Neural progenitor cell (in vitro differentiated cells): ENCODE measurements at regions not wholly inside any gene's neighbourhood (a gene's known extent, or its start where the extent isn't known, plus 50 kb on each side); places are given as distances from the start of the nearest gene placed in this dataset.

Experiments used
- DNase-seq: peaks from one replicate; pipeline ENCODE4 v3.0.0-alpha.2; 2016; ENCODE audit warnings: low spot score
- H2AFZ ChIP-seq: fragments of 200-600 bp; sonication (generic); replicated peaks from 2 replicates; pipeline ENCODE4 v1.6.1; 2016; ENCODE audit warnings: antibody characterized with exemption
- H3F3A ChIP-seq: fragments of 200-600 bp; sonication (generic); 2 replicates; pipeline ENCODE4 v1.6.1; 2016; ENCODE audit warnings: antibody characterized with exemption, low read depth
- H3K27ac ChIP-seq: fragments of 200-600 bp; sonication (generic); 2 replicates; pipeline ENCODE4 v1.5.1; 2016; ENCODE audit warnings: mild to moderate bottlenecking
- H3K27me3 ChIP-seq: fragments of 200-600 bp; sonication (generic); 2 replicates; pipeline ENCODE4 v1.6.1; 2016; ENCODE audit warnings: mild to moderate bottlenecking, moderate library complexity
- H3K36me3 ChIP-seq: fragments of 200-600 bp; sonication (generic); 2 replicates; pipeline ENCODE4 v1.5.1; 2016
- H3K4me1 ChIP-seq: fragments of 200-600 bp; sonication (generic); 2 replicates; pipeline ENCODE4 v1.6.1; 2016; ENCODE audit warnings: mixed run types
- H3K4me2 ChIP-seq: fragments of 200-600 bp; sonication (generic); 2 replicates; pipeline ENCODE4 v1.6.1; 2016
- H3K4me3 ChIP-seq: fragments of 200-600 bp; sonication (generic); 2 replicates; pipeline ENCODE4 v1.5.1; 2016
- H3K79me2 ChIP-seq: fragments of 200-600 bp; sonication (generic); 2 replicates; pipeline ENCODE4 v1.6.1; 2016; ENCODE audit warnings: low read depth
- H3K9ac ChIP-seq: fragments of 200-600 bp; sonication (generic); 2 replicates; pipeline ENCODE4 v1.6.1; 2016
- H3K9me3 ChIP-seq: fragments of 200-600 bp; sonication (generic); 2 replicates; pipeline ENCODE4 v1.5.1; 2016; ENCODE audit warnings: low read depth
- H4K20me1 ChIP-seq: fragments of 200-600 bp; sonication (generic); 2 replicates; pipeline ENCODE4 v1.6.1; 2016; ENCODE audit warnings: low read depth
- H3K27ac Mint-ChIP-seq: 3 replicates; pipeline ENCODE4 v1.8.0; 2021; ENCODE audit warnings: mixed read lengths
- H3K27me3 Mint-ChIP-seq: 2 replicates; pipeline ENCODE4 v1.8.0; 2022; ENCODE audit warnings: low read depth, mild to moderate bottlenecking, inconsistent platforms, moderate library complexity, mixed read lengths; ENCODE audit not compliant: insufficient read depth
- H3K36me3 Mint-ChIP-seq: 3 replicates; pipeline ENCODE4 v1.8.0; 2021; ENCODE audit warnings: mixed read lengths
- H3K4me1 Mint-ChIP-seq: 3 replicates; pipeline ENCODE4 v1.8.0; 2021; ENCODE audit warnings: mixed read lengths
- H3K4me3 Mint-ChIP-seq: 3 replicates; pipeline ENCODE4 v1.8.0; 2021; ENCODE audit warnings: mild to moderate bottlenecking, moderate library complexity, mixed read lengths
- H3K9me3 Mint-ChIP-seq: 3 replicates; pipeline ENCODE4 v1.8.0; 2020; ENCODE audit warnings: mixed read lengths
- CTCF ChIP-seq: fragments of 200-600 bp; sonication (generic); IDR thresholded peaks from 2 replicates; pipeline ENCODE4 v1.5.1; 2017; ENCODE audit warnings: antibody characterized with exemption, mild to moderate bottlenecking
- EZH2 ChIP-seq: fragments of 200-600 bp; sonication (generic); IDR thresholded peaks from 2 replicates; pipeline ENCODE4 v1.6.1; 2017; ENCODE audit warnings: antibody characterized with exemption, mild to moderate bottlenecking, moderate library complexity
- EZH2phosphoT487 ChIP-seq: fragments of 200-600 bp; sonication (generic); IDR thresholded peaks from 2 replicates; pipeline ENCODE4 v1.6.1; 2017; ENCODE audit warnings: antibody characterized with exemption

GRCh38 chr16:86632206-86632605, 53.9 kb downstream of the FOXL1 start:
- Mint-ChIP-seq H3K36me3 (no peaks in the 10 kb centered on the region), H3K27ac (no peak overlapping the region)

DNA sequence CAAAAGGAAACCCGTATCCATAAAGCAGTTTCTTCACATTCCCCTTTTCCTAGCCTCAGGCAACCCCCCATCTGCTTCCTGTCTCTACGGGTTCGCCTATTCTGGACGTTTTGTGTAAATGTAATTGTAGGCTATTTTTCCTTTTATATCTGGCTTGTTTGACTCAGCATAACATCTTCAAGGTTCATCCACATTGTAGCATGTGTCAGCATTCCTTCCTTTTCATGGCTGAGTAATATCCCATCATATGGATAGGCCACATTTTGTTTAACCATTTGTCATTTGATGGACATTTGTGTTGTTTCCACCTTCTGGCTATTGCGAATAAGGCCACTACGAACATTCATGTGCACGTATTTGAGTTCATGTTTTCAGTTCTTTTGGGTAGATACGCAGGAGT, 54.6 kb downstream of the FOXL1 start:
- Histone ChIP-seq H3K27ac (no peak overlapping the region), H3K4me1 (peaks cover 16% of the 10 kb centered on the region), H4K20me1 (no peaks in the 10 kb centered on the region), H3K4me2 (no peak overlapping the region), H3K79me2 (no peaks in the 10 kb centered on the region), H3K4me3 (no peak overlapping the region), H2AFZ (no peak overlapping the region), H3K9me3 (no peaks in the 10 kb centered on the region), H3K9ac (no peak overlapping the region), H3K36me3 (no peaks in the 10 kb centered on the region), H3K27me3 (no peaks in the 10 kb centered on the region), H3F3A (no peaks in the 10 kb centered on the region)
- H3K36me3 Mint-ChIP-seq, result no peaks in the 10 kb centered on the region
- peaks cover 20% of the 10 kb centered on the region for H3K4me1 Mint-ChIP-seq
- peaks cover 17% of the 10 kb centered on the region for H3K27me3 Mint-ChIP-seq
- no peak for DNase-seq
- TF ChIP-seq CTCF (no peak), EZH2phosphoT487 (no peak), EZH2 (no peak)
- no peaks in the 10 kb centered on the region for H3K9me3 Mint-ChIP-seq
- no peak overlapping the region for H3K27ac Mint-ChIP-seq
- H3K4me3 Mint-ChIP-seq, result peak overlapping the region; percentile 2

More at GRCh38 chr16:86632206-86632605, 53.9 kb downstream of the FOXL1 start:
- Histone ChIP-seq H2AFZ (no peak overlapping the region), H3K9ac (no peak overlapping the region), H3K79me2 (no peaks in the 10 kb centered on the region), H3K27ac (no peak overlapping the region), H3F3A (no peaks in the 10 kb centered on the region), H4K20me1 (no peaks in the 10 kb centered on the region), H3K4me1 (peaks cover 16% of the 10 kb centered on the region), H3K27me3 (no peaks in the 10 kb centered on the region), H3K4me3 (no peak overlapping the region), H3K4me2 (no peak overlapping the region), H3K36me3 (no peaks in the 10 kb centered on the region), H3K9me3 (no peaks in the 10 kb centered on the region)
- peaks cover 20% of the 10 kb centered on the region for H3K4me1 Mint-ChIP-seq
- no peak for DNase-seq
- no peak overlapping the region for H3K4me3 Mint-ChIP-seq
- H3K9me3 Mint-ChIP-seq, result no peaks in the 10 kb centered on the region
- TF ChIP-seq CTCF (no peak), EZH2phosphoT487 (no peak), EZH2 (no peak)
- H3K27me3 Mint-ChIP-seq, result peaks cover 17% of the 10 kb centered on the region

GRCh38 chr16:86634292-86634691, 55.9 kb downstream of the FOXL1 start:
- Mint-ChIP-seq H3K27ac (no peak overlapping the region), H3K27me3 (peaks cover 17% of the 10 kb centered on the region), H3K4me3 (no peak overlapping the region), H3K9me3 (peaks cover 1% of the 10 kb centered on the region), H3K36me3 (no peaks in the 10 kb centered on the region), H3K4me1 (peaks cover 25% of the 10 kb centered on the region)
- peak overlapping the region; percentile 35 for H2AFZ ChIP-seq
- no peak overlapping the region for H3K4me3 ChIP-seq
- H3F3A ChIP-seq, result no peaks in the 10 kb centered on the region
- peaks cover 16% of the 10 kb centered on the region for H3K4me1 ChIP-seq
- no peak overlapping the region for H3K9ac ChIP-seq
- H3K9me3 ChIP-seq, result no peaks in the 10 kb centered on the region
- no peaks in the 10 kb centered on the region for H4K20me1 ChIP-seq
- H3K27ac ChIP-seq, result no peak overlapping the region
- no peaks in the 10 kb centered on the region for H3K79me2 ChIP-seq
- H3K36me3 ChIP-seq, result no peaks in the 10 kb centered on the region
- H3K4me2 ChIP-seq, result no peak overlapping the region
- TF ChIP-seq CTCF (no peak), EZH2phosphoT487 (no peak), EZH2 (no peak)
- DNase-seq, result peak; percentile 27
- H3K27me3 ChIP-seq, result no peaks in the 10 kb centered on the region
